CD4-positive, alpha-beta T cell (primary cell): ENCODE measurements at regions not wholly inside any gene's neighbourhood (a gene's known extent, or its start where the extent isn't known, plus 50 kb on each side); places are given as distances from the start of the nearest gene placed in this dataset.

Source experiments
- ATAC-seq: fragments of 200-7000 bp; cut with Tn5 transposase; one replicate; pipeline ENCODE4 v1.10.0; 2022; ENCODE audit warnings: mild to moderate bottlenecking; ENCODE audit not compliant: poor library complexity
- CTCF ChIA-PET: fragments of 350-600 bp; sonication (Branson Sonifier 250); formaldehyde crosslinking; loops from one replicate; lab custom pipeline; 2021; ENCODE audit warnings: antibody characterized with exemption, inconsistent platforms; lab: Charles Lee
- POLR2A ChIA-PET: fragments of 350-600 bp; sonication (Branson Sonifier 250); formaldehyde crosslinking; loops from one replicate; lab custom pipeline; 2021; ENCODE audit warnings: antibody characterized with exemption, inconsistent platforms; lab: Charles Lee
- DNase-seq, 14 experiments: peaks; one replicate each; pipeline ENCODE4 v3.0.0-alpha.2; 2013 to 2020; ENCODE audit warnings: mixed read lengths in 2 of 14
- H3K27ac ChIP-seq, 2 donors: one replicate each; pipeline versions ENCODE4 v1.5.1 to v1.7.0; 2013; ENCODE audit warnings: low read length in 2 of 2, low read depth in 1 of 2, mild to moderate bottlenecking in 1 of 2
- H3K27me3 ChIP-seq, 2 experiments: 1 replicate in 1 of 2; 2 replicates in 1 of 2; pipeline versions ENCODE4 v1.6.1 to v1.7.0; 2013; ENCODE audit warnings: low read length in 2 of 2, control low read depth in 1 of 2, mild to moderate bottlenecking in 1 of 2, moderate library complexity in 1 of 2; ENCODE audit not compliant: insufficient read depth in 2 of 2, control insufficient read depth in 1 of 2
- H3K36me3 ChIP-seq: one replicate; pipeline ENCODE4 v1.6.1; 2013; ENCODE audit warnings: low read length, control low read depth; ENCODE audit not compliant: insufficient read depth
- H3K4me1 ChIP-seq: one replicate; pipeline ENCODE4 v1.6.1; 2013; ENCODE audit warnings: low read length, control low read depth; ENCODE audit not compliant: insufficient read depth
- H3K4me3 ChIP-seq: one replicate; pipeline ENCODE4 v1.5.1; 2013; ENCODE audit warnings: mild to moderate bottlenecking, low read length, moderate library complexity
- H3K9me3 ChIP-seq, 2 experiments: 1 replicate in 1 of 2; 2 replicates in 1 of 2; pipeline versions ENCODE4 v1.6.1 to v1.7.0; 2013; ENCODE audit warnings: low read length in 2 of 2, mild to moderate bottlenecking in 2 of 2, control low read depth in 1 of 2, moderate library complexity in 1 of 2; ENCODE audit not compliant: control insufficient read depth in 1 of 2, insufficient read depth in 1 of 2
- H3K27ac Mint-ChIP-seq: one replicate; pipeline ENCODE4 v1.8.0; 2020; ENCODE audit warnings: mixed read lengths
- H3K27me3 Mint-ChIP-seq: one replicate; pipeline ENCODE4 v1.8.0; 2021; ENCODE audit warnings: mixed read lengths
- H3K36me3 Mint-ChIP-seq: one replicate; pipeline ENCODE4 v1.8.0; 2021; ENCODE audit warnings: low read depth, mixed read lengths
- H3K4me1 Mint-ChIP-seq: one replicate; pipeline ENCODE4 v1.8.0; 2021; ENCODE audit warnings: low read depth, mixed read lengths
- H3K4me3 Mint-ChIP-seq: one replicate; pipeline ENCODE4 v1.8.0; 2020; ENCODE audit warnings: mild to moderate bottlenecking, mixed read lengths
- H3K9me3 Mint-ChIP-seq: one replicate; pipeline ENCODE4 v1.8.0; 2020; ENCODE audit warnings: mixed read lengths
- CTCF ChIP-seq: fragments of 200-600 bp; IDR thresholded peaks from one replicate; pipeline ENCODE4 v1.8.0; 2022; ENCODE audit warnings: antibody characterized with exemption, mild to moderate bottlenecking
- intact Hi-C, 2 experiments: fragments of 100-400 bp; cut with DNase I in 1 of 2; cut with micrococcal nuclease in 1 of 2; formaldehyde crosslinking; loops; one replicate each; pipeline versions ENCODE4 v1.15.1 to v1.9.0; 2023 to 2025; cut with DNase I, micrococcal nuclease

- no peaks in the 10 kb centered on the region for H3K36me3 ChIP-seq
- ATAC-seq: no peak
- H3K27me3 ChIP-seq: peaks cover 0 to 2% of the 10 kb centered on the region in 2 experiments
- no peaks in the 10 kb centered on the region for H3K9me3 Mint-ChIP-seq
- no peaks in the 10 kb centered on the region for H3K36me3 Mint-ChIP-seq
- no peak for DNase-seq
- H3K27ac Mint-ChIP-seq: no peak overlapping the region
- H3K4me1 Mint-ChIP-seq: no peaks in the 10 kb centered on the region
- no peak overlapping the region for H3K27ac ChIP-seq
- no peak for TF ChIP-seq CTCF
- ChIA-PET CTCF (no interaction called here), POLR2A (no interaction called here)
- H3K4me3 Mint-ChIP-seq: no peak overlapping the region
- H3K9me3 ChIP-seq: no peaks in the 10 kb centered on the region
- no peak overlapping the region for H3K4me3 ChIP-seq
- H3K27me3 Mint-ChIP-seq: peaks cover 8% of the 10 kb centered on the region
- H3K4me1 ChIP-seq: no peaks in the 10 kb centered on the region
- intact Hi-C loops: no loop called here
Measured at GRCh38 chr10:83986800-83987199, 152.5 kb upstream of the GHITM start.

DNA sequence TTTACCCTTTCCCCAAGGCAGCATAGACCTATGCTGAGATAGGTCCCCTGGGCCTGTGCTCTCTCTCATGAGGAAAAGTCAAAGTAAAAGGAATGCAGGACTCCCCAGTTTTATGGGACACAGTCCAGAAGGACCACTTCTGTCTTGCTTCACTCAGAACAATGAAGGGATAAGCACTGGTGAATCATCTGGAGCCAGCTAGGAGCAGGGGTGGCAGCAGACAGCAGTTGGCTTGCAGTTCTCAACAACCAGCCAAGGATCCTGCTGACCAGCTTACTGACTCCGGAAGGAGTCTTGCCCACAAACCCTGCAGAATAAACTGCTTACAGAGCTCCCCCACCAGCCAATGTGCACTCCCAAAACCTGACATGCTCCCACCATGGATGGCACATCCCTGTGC is 152.1 kb upstream of the GHITM start:
- no peak for TF ChIP-seq CTCF
- H3K4me1 Mint-ChIP-seq: no peaks in the 10 kb centered on the region
- H3K27ac Mint-ChIP-seq: no peak overlapping the region
- no peaks in the 10 kb centered on the region for H3K36me3 Mint-ChIP-seq
- Histone ChIP-seq H3K27me3 (peaks cover 0 to 2% of the 10 kb centered on the region in 2 experiments), H3K4me3 (no peak overlapping the region), H3K27ac (no peak overlapping the region), H3K9me3 (no peaks in the 10 kb centered on the region), H3K36me3 (no peaks in the 10 kb centered on the region), H3K4me1 (no peaks in the 10 kb centered on the region)
- POLR2A ChIA-PET: no interaction called here
- DNase-seq (no peak), ATAC-seq (no peak)
- intact Hi-C loops: no loop called here
- CTCF ChIA-PET: no interaction called here
- H3K27me3 Mint-ChIP-seq: peaks cover 8% of the 10 kb centered on the region
- H3K9me3 Mint-ChIP-seq: no peaks in the 10 kb centered on the region
- no peak overlapping the region for H3K4me3 Mint-ChIP-seq

DNA sequence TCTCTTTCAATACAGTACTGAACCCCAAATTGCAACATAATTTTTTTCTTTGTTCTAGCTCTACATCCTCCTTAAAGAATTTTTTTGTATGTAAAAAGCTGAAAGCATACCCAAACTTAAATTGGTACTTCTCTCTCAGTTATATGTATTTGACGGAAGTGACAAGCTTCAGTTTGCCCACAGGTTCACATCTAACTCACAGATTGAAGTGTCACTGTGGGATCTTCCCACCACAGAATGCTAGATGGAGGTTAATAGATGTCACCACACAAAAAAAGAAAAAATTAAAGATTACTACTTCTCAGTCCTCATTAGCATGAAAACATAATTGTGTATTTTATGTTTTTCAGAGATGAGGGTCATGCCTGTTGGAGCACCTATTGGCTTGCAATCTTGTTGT is 150.9 kb upstream of the GHITM start:
- H3K27me3 ChIP-seq: peaks cover 0 to 2% of the 10 kb centered on the region in 2 experiments
- no peaks in the 10 kb centered on the region for H3K36me3 ChIP-seq
- ChIA-PET POLR2A (interaction anchor here (0.7 kb wide), 1 partner anchor 1496 kb away, joined by 3 read pairs; no protein-coding TSS in a partner anchor), CTCF (no interaction called here)
- no peak overlapping the region for H3K4me3 Mint-ChIP-seq
- no peak for TF ChIP-seq CTCF
- ATAC-seq: no peak
- no peaks in the 10 kb centered on the region for H3K9me3 Mint-ChIP-seq
- H3K4me1 Mint-ChIP-seq: no peaks in the 10 kb centered on the region
- peak in 1 of 14 experiments; percentile 24 for DNase-seq
- no peaks in the 10 kb centered on the region for H3K4me1 ChIP-seq
- no peak overlapping the region for H3K4me3 ChIP-seq
- no peak overlapping the region for H3K27ac ChIP-seq
- H3K36me3 Mint-ChIP-seq: no peaks in the 10 kb centered on the region
- no peaks in the 10 kb centered on the region for H3K9me3 ChIP-seq
- H3K27me3 Mint-ChIP-seq: peaks cover 8% of the 10 kb centered on the region
- intact Hi-C loops: no loop called here
- no peak overlapping the region for H3K27ac Mint-ChIP-seq
